ENCODE measurements at regions not wholly inside any gene's neighbourhood (a gene's known extent, or its start where the extent isn't known, plus 50 kb on each side); places are given as distances from the start of the nearest gene placed in this dataset.

GRCh38 chr2:188746727-188747126, 227.4 kb upstream of the COL3A1 start:
- POLR2A ChIA-PET = no interaction called here
- H3K9me3 ChIP-seq (ENCODE audit: control extremely low read depth in 1 of 5, control insufficient read depth in 4 of 5, insufficient read depth in 2 of 5, low read depth in 1 of 5, low read length in 4 of 5) = no peaks in the 10 kb centered on the region
- H3K27me3 ChIP-seq (replicated peaks in 2 of 5; ENCODE audit: control insufficient read depth in 4 of 5, insufficient read depth in 5 of 5, low read length in 4 of 5) = no peaks in the 10 kb centered on the region
- no peak for DNase-seq
- no peaks in the 10 kb centered on the region for H3K4me1 ChIP-seq (ENCODE audit: control extremely low read depth in 1 of 4, control insufficient read depth in 4 of 4, insufficient read depth in 4 of 4, low read length in 3 of 4)
- H3K36me3 ChIP-seq (ENCODE audit: control insufficient read depth in 4 of 4, insufficient read depth in 4 of 4, low read length in 3 of 4) = no peaks in the 10 kb centered on the region
- no peak overlapping the region for H3K4me3 ChIP-seq (ENCODE audit: control insufficient read depth in 1 of 7, extremely low read depth in 1 of 7, insufficient read depth in 4 of 7, low read depth in 2 of 7, low read length in 6 of 7)
- H3K27ac ChIP-seq (ENCODE audit: insufficient read depth in 1 of 2, low read depth in 1 of 2, low read length in 2 of 2, poor library complexity in 1 of 2, severe bottlenecking in 2 of 2) = no peak overlapping the region
- CTCF ChIA-PET = no interaction called here

GRCh38 chr2:188751816-188752215, 222.4 kb upstream of the COL3A1 start:
- Histone ChIP-seq H3K27ac (ENCODE audit: insufficient read depth in 1 of 2, low read depth in 1 of 2, low read length in 2 of 2, poor library complexity in 1 of 2, severe bottlenecking in 2 of 2) (no peak overlapping the region), H3K9me3 (ENCODE audit: control extremely low read depth in 1 of 5, control insufficient read depth in 4 of 5, insufficient read depth in 2 of 5, low read depth in 1 of 5, low read length in 4 of 5) (no peaks in the 10 kb centered on the region), H3K36me3 (ENCODE audit: control insufficient read depth in 4 of 4, insufficient read depth in 4 of 4, low read length in 3 of 4) (no peaks in the 10 kb centered on the region), H3K27me3 (replicated peaks in 2 of 5; ENCODE audit: control insufficient read depth in 4 of 5, insufficient read depth in 5 of 5, low read length in 4 of 5) (no peaks in the 10 kb centered on the region), H3K4me1 (ENCODE audit: control extremely low read depth in 1 of 4, control insufficient read depth in 4 of 4, insufficient read depth in 4 of 4, low read length in 3 of 4) (no peaks in the 10 kb centered on the region), H3K4me3 (ENCODE audit: control insufficient read depth in 1 of 7, extremely low read depth in 1 of 7, insufficient read depth in 4 of 7, low read depth in 2 of 7, low read length in 6 of 7) (no peak overlapping the region)
- ChIA-PET CTCF (no interaction called here), POLR2A (no interaction called here)
- WGBS (ENCODE audit: insufficient coverage) = no CpG with 5 or more reads among the region's 2 CpGs
- DNase-seq = no peak

- H3K27me3 ChIP-seq (replicated peaks in 2 of 5; ENCODE audit: control insufficient read depth in 4 of 5, insufficient read depth in 5 of 5, low read length in 4 of 5) = no peaks in the 10 kb centered on the region
- CTCF ChIA-PET = no interaction called here
- H3K4me1 ChIP-seq (ENCODE audit: control extremely low read depth in 1 of 4, control insufficient read depth in 4 of 4, insufficient read depth in 4 of 4, low read length in 3 of 4) = no peaks in the 10 kb centered on the region
- H3K4me3 ChIP-seq (ENCODE audit: control insufficient read depth in 1 of 7, extremely low read depth in 1 of 7, insufficient read depth in 4 of 7, low read depth in 2 of 7, low read length in 6 of 7) = no peak overlapping the region
- H3K9me3 ChIP-seq (ENCODE audit: control extremely low read depth in 1 of 5, control insufficient read depth in 4 of 5, insufficient read depth in 2 of 5, low read depth in 1 of 5, low read length in 4 of 5) = no peaks in the 10 kb centered on the region
- DNase-seq = no peak
- H3K36me3 ChIP-seq (ENCODE audit: control insufficient read depth in 4 of 4, insufficient read depth in 4 of 4, low read length in 3 of 4) = no peaks in the 10 kb centered on the region
- H3K27ac ChIP-seq (ENCODE audit: insufficient read depth in 1 of 2, low read depth in 1 of 2, low read length in 2 of 2, poor library complexity in 1 of 2, severe bottlenecking in 2 of 2) = no peak overlapping the region
- POLR2A ChIA-PET = no interaction called here
- no CpG with 5 or more reads among the region's 1 CpG for WGBS (ENCODE audit: insufficient coverage)
Measured at GRCh38 chr2:188752311-188752710, 221.9 kb upstream of the COL3A1 start.

- ChIA-PET POLR2A (no interaction called here), CTCF (no interaction called here)
- Histone ChIP-seq H3K4me3 (ENCODE audit: control insufficient read depth in 1 of 7, extremely low read depth in 1 of 7, insufficient read depth in 4 of 7, low read depth in 2 of 7, low read length in 6 of 7) (no peak overlapping the region), H3K4me1 (ENCODE audit: control extremely low read depth in 1 of 4, control insufficient read depth in 4 of 4, insufficient read depth in 4 of 4, low read length in 3 of 4) (no peaks in the 10 kb centered on the region), H3K9me3 (ENCODE audit: control extremely low read depth in 1 of 5, control insufficient read depth in 4 of 5, insufficient read depth in 2 of 5, low read depth in 1 of 5, low read length in 4 of 5) (peaks cover 0 to 4% (median 0%) of the 10 kb centered on the region in 5 experiments), H3K27ac (ENCODE audit: insufficient read depth in 1 of 2, low read depth in 1 of 2, low read length in 2 of 2, poor library complexity in 1 of 2, severe bottlenecking in 2 of 2) (no peak overlapping the region), H3K27me3 (replicated peaks in 2 of 5; ENCODE audit: control insufficient read depth in 4 of 5, insufficient read depth in 5 of 5, low read length in 4 of 5) (no peaks in the 10 kb centered on the region), H3K36me3 (ENCODE audit: control insufficient read depth in 4 of 4, insufficient read depth in 4 of 4, low read length in 3 of 4) (no peaks in the 10 kb centered on the region)
- 100% methylated on average over 1 of the region's 2 CpGs for WGBS (ENCODE audit: insufficient coverage)
- DNase-seq = no peak
Measured at GRCh38 chr2:188762151-188762550, 212.0 kb upstream of the COL3A1 start.

GRCh38 chr2:188765522-188766470, 208.4 kb upstream of the COL3A1 start:
- no peak overlapping the region for H3K27ac ChIP-seq (ENCODE audit: insufficient read depth in 1 of 2, low read depth in 1 of 2, low read length in 2 of 2, poor library complexity in 1 of 2, severe bottlenecking in 2 of 2)
- CTCF ChIA-PET = no interaction called here

GRCh38 chr2:188766471-188766856, 207.7 kb upstream of the COL3A1 start:
- H3K9me3 ChIP-seq (ENCODE audit: control extremely low read depth in 1 of 5, control insufficient read depth in 4 of 5, insufficient read depth in 2 of 5, low read depth in 1 of 5, low read length in 4 of 5) = no peaks in the 10 kb centered on the region
- no peaks in the 10 kb centered on the region for H3K36me3 ChIP-seq (ENCODE audit: control insufficient read depth in 4 of 4, insufficient read depth in 4 of 4, low read length in 3 of 4)
- H3K27me3 ChIP-seq (replicated peaks in 2 of 5; ENCODE audit: control insufficient read depth in 4 of 5, insufficient read depth in 5 of 5, low read length in 4 of 5) = no peaks in the 10 kb centered on the region
- ChIA-PET POLR2A (no interaction called here), CTCF (no interaction called here)
- H3K27ac ChIP-seq (ENCODE audit: insufficient read depth in 1 of 2, low read depth in 1 of 2, low read length in 2 of 2, poor library complexity in 1 of 2, severe bottlenecking in 2 of 2) = no peak overlapping the region
- no peak for DNase-seq
- WGBS (ENCODE audit: insufficient coverage) = no CpG with 5 or more reads among the region's 3 CpGs
- H3K4me1 ChIP-seq (ENCODE audit: control extremely low read depth in 1 of 4, control insufficient read depth in 4 of 4, insufficient read depth in 4 of 4, low read length in 3 of 4) = no peaks in the 10 kb centered on the region
- H3K4me3 ChIP-seq (ENCODE audit: control insufficient read depth in 1 of 7, extremely low read depth in 1 of 7, insufficient read depth in 4 of 7, low read depth in 2 of 7, low read length in 6 of 7) = no peak overlapping the region

More at GRCh38 chr2:188765522-188766470, 208.4 kb upstream of the COL3A1 start:
- no peaks in the 10 kb centered on the region for H3K27me3 ChIP-seq (replicated peaks in 2 of 5; ENCODE audit: control insufficient read depth in 4 of 5, insufficient read depth in 5 of 5, low read length in 4 of 5)
- no peaks in the 10 kb centered on the region for H3K36me3 ChIP-seq (ENCODE audit: control insufficient read depth in 4 of 4, insufficient read depth in 4 of 4, low read length in 3 of 4)
- DNase-seq = peak in 2 of 3 donors; percentile 1 to 6
- H3K4me3 ChIP-seq (ENCODE audit: control insufficient read depth in 1 of 7, extremely low read depth in 1 of 7, insufficient read depth in 4 of 7, low read depth in 2 of 7, low read length in 6 of 7) = no peak overlapping the region
- no peaks in the 10 kb centered on the region for H3K4me1 ChIP-seq (ENCODE audit: control extremely low read depth in 1 of 4, control insufficient read depth in 4 of 4, insufficient read depth in 4 of 4, low read length in 3 of 4)
- WGBS (ENCODE audit: insufficient coverage) = 67% methylated on average over 1 of the region's 3 CpGs
- POLR2A ChIA-PET = no interaction called here
- no peaks in the 10 kb centered on the region for H3K9me3 ChIP-seq (ENCODE audit: control extremely low read depth in 1 of 5, control insufficient read depth in 4 of 5, insufficient read depth in 2 of 5, low read depth in 1 of 5, low read length in 4 of 5)

- POLR2A ChIA-PET = no interaction called here
- WGBS (ENCODE audit: insufficient coverage) = no CpG with 5 or more reads among the region's 1 CpG
- H3K27me3 ChIP-seq (replicated peaks in 2 of 5; ENCODE audit: control insufficient read depth in 4 of 5, insufficient read depth in 5 of 5, low read length in 4 of 5) = no peaks in the 10 kb centered on the region
- H3K4me1 ChIP-seq (ENCODE audit: control extremely low read depth in 1 of 4, control insufficient read depth in 4 of 4, insufficient read depth in 4 of 4, low read length in 3 of 4) = no peaks in the 10 kb centered on the region
- H3K27ac ChIP-seq (ENCODE audit: insufficient read depth in 1 of 2, low read depth in 1 of 2, low read length in 2 of 2, poor library complexity in 1 of 2, severe bottlenecking in 2 of 2) = no peak overlapping the region
- H3K36me3 ChIP-seq (ENCODE audit: control insufficient read depth in 4 of 4, insufficient read depth in 4 of 4, low read length in 3 of 4) = no peaks in the 10 kb centered on the region
- DNase-seq = no peak
- no peaks in the 10 kb centered on the region for H3K9me3 ChIP-seq (ENCODE audit: control extremely low read depth in 1 of 5, control insufficient read depth in 4 of 5, insufficient read depth in 2 of 5, low read depth in 1 of 5, low read length in 4 of 5)
- no peak overlapping the region for H3K4me3 ChIP-seq (ENCODE audit: control insufficient read depth in 1 of 7, extremely low read depth in 1 of 7, insufficient read depth in 4 of 7, low read depth in 2 of 7, low read length in 6 of 7)
- CTCF ChIA-PET = no interaction called here
Measured at GRCh38 chr2:188767176-188767575, 207.0 kb upstream of the COL3A1 start.

Measured in common myeloid progenitor, CD34-positive (primary cell).